Panc1 (cell line): ENCODE measurements at regions not wholly inside any gene's neighbourhood (a gene's known extent, or its start where the extent isn't known, plus 50 kb on each side); places are given as distances from the start of the nearest gene placed in this dataset.

Experiments
- ATAC-seq: fragments of 200-7000 bp; cut with Tn5 transposase; 2 replicates; pipeline ENCODE4 v1.9.1; 2020; ENCODE audit warnings: mild to moderate bottlenecking, moderate library complexity
- BruUV-seq: library from RNA; stranded (reverse); fragments of 400-500 nt; replicated peaks from 2 replicates; lab custom pipeline; 2021; lab: Mats Ljungman, UMichigan
- CTCF ChIA-PET: fragments of 300-600 bp; sonication (Branson Sonifier 250); formaldehyde crosslinking; loops from one replicate; lab custom pipeline; 2022; ENCODE audit warnings: antibody characterized with exemption; lab: Charles Lee
- POLR2A ChIA-PET: fragments of 300-600 bp; sonication (Branson Sonifier 250); formaldehyde crosslinking; loops from one replicate; lab custom pipeline; 2022; ENCODE audit warnings: antibody characterized with exemption; lab: Charles Lee
- DNase-seq: peaks from one replicate; pipeline ENCODE4 v3.0.0-alpha.2; 2010; ENCODE audit warnings: low read depth, low spot score
- H3K27ac ChIP-seq: 2 replicates; pipeline ENCODE4 v1.5.1; 2011; ENCODE audit warnings: mild to moderate bottlenecking, low read length, inconsistent platforms
- H3K27me3 ChIP-seq: fragments of 200-500 bp; sonication (Bioruptor generic); 2 replicates; pipeline ENCODE4 v1.6.0; 2014; ENCODE audit warnings: low read length, inconsistent platforms; ENCODE audit not compliant: control insufficient read depth, insufficient read depth
- H3K36me3 ChIP-seq: fragments of 200-500 bp; sonication (Bioruptor generic); 2 replicates; pipeline ENCODE4 v1.5.1; 2014; ENCODE audit warnings: inconsistent platforms, mild to moderate bottlenecking, low read length, moderate library complexity; ENCODE audit not compliant: control insufficient read depth, insufficient read depth
- H3K4me1 ChIP-seq: 2 replicates; pipeline ENCODE4 v1.5.1; 2011; ENCODE audit warnings: inconsistent platforms, mild to moderate bottlenecking, low read length, moderate library complexity; ENCODE audit not compliant: control insufficient read depth, insufficient read depth
- H3K4me3 ChIP-seq, 2 experiments: 2 replicates each; pipeline ENCODE4 v1.5.1; 2011 to 2012; ENCODE audit warnings: low read depth in 2 of 2, low read length in 2 of 2, mild to moderate bottlenecking in 2 of 2, inconsistent platforms in 1 of 2, moderate library complexity in 1 of 2
- H3K9me3 ChIP-seq: fragments of 200-500 bp; sonication (Bioruptor generic); 2 replicates; pipeline ENCODE4 v1.5.1; 2014; ENCODE audit warnings: low read depth, mild to moderate bottlenecking, inconsistent platforms, low read length, moderate library complexity; ENCODE audit not compliant: control insufficient read depth, insufficient read depth
- POLR2AphosphoS5 ChIP-seq: IDR thresholded peaks from 2 replicates; pipeline ENCODE4 v1.6.1; 2012; ENCODE audit warnings: mild to moderate bottlenecking, low read depth, low read length, moderate library complexity
- REST ChIP-seq, 2 experiments: IDR thresholded peaks; 2 replicates each; pipeline ENCODE4 v1.6.1; 2011 to 2012; ENCODE audit warnings: low read depth in 2 of 2, control low read depth in 1 of 2, low read length in 1 of 2, mild to moderate bottlenecking in 1 of 2, moderate library complexity in 1 of 2; ENCODE audit not compliant: insufficient read depth in 1 of 2
- SIN3A ChIP-seq: IDR thresholded peaks from 2 replicates; pipeline ENCODE4 v1.6.1; 2012; ENCODE audit warnings: low read depth, mild to moderate bottlenecking, low read length, moderate library complexity, borderline replicate concordance; ENCODE audit not compliant: insufficient read depth
- TCF7L2 ChIP-seq: IDR thresholded peaks from 2 replicates; pipeline ENCODE4 v1.6.1; 2011; ENCODE audit warnings: mild to moderate bottlenecking, low read depth, low read length, inconsistent platforms
- in situ Hi-C: cut with HindIII; loops from 2 replicates; pipeline ENCODE4 v1.10.0; 2016; ENCODE audit warnings: low sequenced_read_pairs, low pct_unique_long_range_greater_than_20kb
- intact Hi-C: fragments of 100-400 bp; cut with micrococcal nuclease; formaldehyde crosslinking; loops from one replicate; pipeline ENCODE4 v1.10.0; 2022; ENCODE audit not compliant: unreplicated experiment
- TF ChIP-seq, protein P1 (sequence below): fragments of 450-650 bp; IDR thresholded peaks from 2 replicates; pipeline ENCODE4 v1.5.1; 2017; ENCODE audit warnings: mild to moderate bottlenecking

DNA sequence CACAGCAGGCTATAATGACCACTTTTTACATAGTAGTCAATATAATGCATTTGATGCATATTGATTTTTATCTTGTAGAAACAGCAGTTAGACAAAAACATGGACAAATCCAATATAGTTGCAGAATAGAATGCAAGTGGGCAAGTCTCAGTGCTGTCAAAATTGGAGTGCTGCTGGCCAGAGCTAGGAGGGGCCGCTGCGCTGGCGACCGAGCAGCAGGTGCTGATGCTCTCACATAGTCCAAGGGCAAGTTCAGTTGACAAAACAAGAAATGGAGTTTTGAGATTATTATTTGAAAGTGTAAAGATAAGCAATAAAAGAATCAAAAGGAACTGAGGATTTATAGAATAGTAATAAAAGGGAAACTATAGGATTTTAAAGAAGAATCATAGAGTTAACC lies 60.6 kb upstream of the CDK20 start:
- no TSS peak for BruUV-seq
- Histone ChIP-seq H3K4me1 (no peaks in the 10 kb centered on the region; the same call in 1 of the 2 replicates), H3K4me3 (no peak overlapping the region), H3K9me3 (no peaks in the 10 kb centered on the region), H3K36me3 (no peaks in the 10 kb centered on the region), H3K27me3 (no peaks in the 10 kb centered on the region), H3K27ac (no peak overlapping the region)
- DNase-seq: no peak
- TF ChIP-seq POLR2AphosphoS5 (no peak), REST (IDR thresholded peaks at IDR 0.05; ENCODE audit: insufficient read depth in 1 of 2, low read depth in 2 of 2, low read length in 1 of 2) (no peak), SIN3A (no peak), TCF7L2 (no peak)
- TF ChIP-seq, protein P1, sequence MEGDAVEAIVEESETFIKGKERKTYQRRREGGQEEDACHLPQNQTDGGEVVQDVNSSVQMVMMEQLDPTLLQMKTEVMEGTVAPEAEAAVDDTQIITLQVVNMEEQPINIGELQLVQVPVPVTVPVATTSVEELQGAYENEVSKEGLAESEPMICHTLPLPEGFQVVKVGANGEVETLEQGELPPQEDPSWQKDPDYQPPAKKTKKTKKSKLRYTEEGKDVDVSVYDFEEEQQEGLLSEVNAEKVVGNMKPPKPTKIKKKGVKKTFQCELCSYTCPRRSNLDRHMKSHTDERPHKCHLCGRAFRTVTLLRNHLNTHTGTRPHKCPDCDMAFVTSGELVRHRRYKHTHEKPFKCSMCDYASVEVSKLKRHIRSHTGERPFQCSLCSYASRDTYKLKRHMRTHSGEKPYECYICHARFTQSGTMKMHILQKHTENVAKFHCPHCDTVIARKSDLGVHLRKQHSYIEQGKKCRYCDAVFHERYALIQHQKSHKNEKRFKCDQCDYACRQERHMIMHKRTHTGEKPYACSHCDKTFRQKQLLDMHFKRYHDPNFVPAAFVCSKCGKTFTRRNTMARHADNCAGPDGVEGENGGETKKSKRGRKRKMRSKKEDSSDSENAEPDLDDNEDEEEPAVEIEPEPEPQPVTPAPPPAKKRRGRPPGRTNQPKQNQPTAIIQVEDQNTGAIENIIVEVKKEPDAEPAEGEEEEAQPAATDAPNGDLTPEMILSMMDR: no peak
- in situ Hi-C loops (no loop called here), intact Hi-C loops (no loop called here)
- ChIA-PET POLR2A (no interaction called here), CTCF (no interaction called here)
- no peak for ATAC-seq

- TF ChIP-seq TCF7L2 (no peak), SIN3A (no peak), POLR2AphosphoS5 (no peak), REST (IDR thresholded peaks at IDR 0.05; ENCODE audit: insufficient read depth in 1 of 2, low read depth in 2 of 2, low read length in 1 of 2) (no peak)
- TF ChIP-seq, protein P1: no peak
- Histone ChIP-seq H3K4me1 (no peaks in the 10 kb centered on the region; the same call in 1 of the 2 replicates), H3K36me3 (no peaks in the 10 kb centered on the region), H3K27ac (0 out of 2 replicates have a peak overlapping the region, but pooled peaks have one; percentile 12), H3K9me3 (no peaks in the 10 kb centered on the region), H3K4me3 (no peak overlapping the region), H3K27me3 (no peaks in the 10 kb centered on the region)
- ATAC-seq (no peak), DNase-seq (no peak)
- in situ Hi-C loops (no loop called here), intact Hi-C loops (no loop called here)
- ChIA-PET CTCF (no interaction called here), POLR2A (interaction anchor here (0.5 kb wide), 1 partner anchor 42 kb away, joined by 8 read pairs; no protein-coding TSS in a partner anchor)
- BruUV-seq: no TSS peak
Observed at GRCh38 chr9:88033359-88033702, 59.0 kb upstream of the CDK20 start.
